Fibroblast of lung (primary cell): ENCODE measurements at regions not wholly inside any gene's neighbourhood (a gene's known extent, or its start where the extent isn't known, plus 50 kb on each side); places are given as distances from the start of the nearest gene placed in this dataset.

ENCODE experiments used
- EZH2 ChIP-seq: IDR thresholded peaks from 2 replicates; pipeline ENCODE4 v1.5.1; 2012; ENCODE audit warnings: low read length, control low read depth, mild to moderate bottlenecking; ENCODE audit errors: missing control alignments
- TF ChIP-seq, protein P1 (sequence below), 2 donors: IDR thresholded peaks in 1 of 2; conservative IDR thresholded peaks in 1 of 2; 1 replicate in 1 of 2; 2 replicates in 1 of 2; pipeline ENCODE4 v1.5.1; 2011 to 2012; ENCODE audit warnings: low read length in 2 of 2, control low read depth in 1 of 2, inconsistent platforms in 1 of 2, low read depth in 1 of 2, mild to moderate bottlenecking in 1 of 2

GRCh38 chr2:67479261-67479660 is 82.1 kb downstream of the ETAA1 start:
- TF ChIP-seq, protein P1, sequence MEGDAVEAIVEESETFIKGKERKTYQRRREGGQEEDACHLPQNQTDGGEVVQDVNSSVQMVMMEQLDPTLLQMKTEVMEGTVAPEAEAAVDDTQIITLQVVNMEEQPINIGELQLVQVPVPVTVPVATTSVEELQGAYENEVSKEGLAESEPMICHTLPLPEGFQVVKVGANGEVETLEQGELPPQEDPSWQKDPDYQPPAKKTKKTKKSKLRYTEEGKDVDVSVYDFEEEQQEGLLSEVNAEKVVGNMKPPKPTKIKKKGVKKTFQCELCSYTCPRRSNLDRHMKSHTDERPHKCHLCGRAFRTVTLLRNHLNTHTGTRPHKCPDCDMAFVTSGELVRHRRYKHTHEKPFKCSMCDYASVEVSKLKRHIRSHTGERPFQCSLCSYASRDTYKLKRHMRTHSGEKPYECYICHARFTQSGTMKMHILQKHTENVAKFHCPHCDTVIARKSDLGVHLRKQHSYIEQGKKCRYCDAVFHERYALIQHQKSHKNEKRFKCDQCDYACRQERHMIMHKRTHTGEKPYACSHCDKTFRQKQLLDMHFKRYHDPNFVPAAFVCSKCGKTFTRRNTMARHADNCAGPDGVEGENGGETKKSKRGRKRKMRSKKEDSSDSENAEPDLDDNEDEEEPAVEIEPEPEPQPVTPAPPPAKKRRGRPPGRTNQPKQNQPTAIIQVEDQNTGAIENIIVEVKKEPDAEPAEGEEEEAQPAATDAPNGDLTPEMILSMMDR (conservative IDR thresholded peaks at IDR 0.05 in 1 of 2, IDR thresholded peaks at IDR 0.05 in 1 of 2; ENCODE audit: low read depth in 1 of 2, low read length in 2 of 2) = no peak
- TF ChIP-seq EZH2 = no peak
